ENCODE measurements at regions not wholly inside any gene's neighbourhood (a gene's known extent, or its start where the extent isn't known, plus 50 kb on each side); places are given as distances from the start of the nearest gene placed in this dataset.

DNA sequence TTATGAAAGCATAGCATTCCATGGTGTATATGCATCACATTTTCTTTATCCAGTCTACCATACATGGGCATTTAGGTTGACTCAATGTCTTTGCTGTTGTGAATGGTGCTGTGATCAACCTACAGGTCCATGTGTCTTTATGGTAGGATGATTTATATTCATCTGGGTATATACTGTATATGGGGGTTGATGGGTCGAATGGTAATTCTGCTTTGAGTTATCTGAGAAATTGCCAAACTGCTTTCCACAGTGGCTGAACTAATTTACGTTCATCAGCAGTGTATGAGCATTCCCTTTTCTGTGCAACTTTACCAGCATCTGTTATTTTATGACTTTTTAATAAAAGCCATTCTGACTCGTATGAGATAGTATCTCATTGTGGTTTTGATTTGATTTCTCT lies 662.4 kb upstream of the BCHE start:
- 63 to 67% methylated on average over 3 of the region's 3 CpGs for WGBS, 2 donors

DNA sequence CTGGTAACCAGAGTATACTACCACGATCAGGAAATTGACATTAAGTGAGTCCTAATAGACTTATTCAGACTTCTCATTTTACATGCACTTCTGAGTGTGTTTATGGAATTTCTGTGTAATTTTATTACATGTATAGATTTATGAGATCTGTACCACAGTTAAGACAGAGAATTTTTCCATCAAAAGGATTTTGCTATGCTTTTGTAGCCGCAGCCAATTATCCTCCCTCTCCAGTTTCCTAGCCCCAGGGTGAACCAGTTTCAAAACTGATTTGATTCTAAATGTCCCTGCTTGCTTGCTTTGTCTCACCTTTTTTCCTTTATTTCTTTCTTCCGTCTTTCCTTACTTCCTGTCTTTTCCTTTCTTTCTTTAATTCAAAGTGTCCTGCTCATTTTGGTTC lies 661.2 kb upstream of the BCHE start:
- Histone ChIP-seq H3K4me3 (no peak overlapping the region), H3K9me3 (no peaks in the 10 kb centered on the region), H3K4me1 (no peaks in the 10 kb centered on the region), H3K27ac (no peak overlapping the region), H3K36me3 (replicated peaks in 1 of 2; ENCODE audit: insufficient read depth in 1 of 2, low read depth in 2 of 2) (no peaks in the 10 kb centered on the region), H3K27me3 (no peaks in the 10 kb centered on the region)
- intact Hi-C loops (cut with DNase I) = no loop called here
- ATAC-seq (no peak), DNase-seq (no peak)
- 67 to 80% methylated on average over 3 of the region's 3 CpGs for WGBS, 2 donors
- TF ChIP-seq, protein P1, sequence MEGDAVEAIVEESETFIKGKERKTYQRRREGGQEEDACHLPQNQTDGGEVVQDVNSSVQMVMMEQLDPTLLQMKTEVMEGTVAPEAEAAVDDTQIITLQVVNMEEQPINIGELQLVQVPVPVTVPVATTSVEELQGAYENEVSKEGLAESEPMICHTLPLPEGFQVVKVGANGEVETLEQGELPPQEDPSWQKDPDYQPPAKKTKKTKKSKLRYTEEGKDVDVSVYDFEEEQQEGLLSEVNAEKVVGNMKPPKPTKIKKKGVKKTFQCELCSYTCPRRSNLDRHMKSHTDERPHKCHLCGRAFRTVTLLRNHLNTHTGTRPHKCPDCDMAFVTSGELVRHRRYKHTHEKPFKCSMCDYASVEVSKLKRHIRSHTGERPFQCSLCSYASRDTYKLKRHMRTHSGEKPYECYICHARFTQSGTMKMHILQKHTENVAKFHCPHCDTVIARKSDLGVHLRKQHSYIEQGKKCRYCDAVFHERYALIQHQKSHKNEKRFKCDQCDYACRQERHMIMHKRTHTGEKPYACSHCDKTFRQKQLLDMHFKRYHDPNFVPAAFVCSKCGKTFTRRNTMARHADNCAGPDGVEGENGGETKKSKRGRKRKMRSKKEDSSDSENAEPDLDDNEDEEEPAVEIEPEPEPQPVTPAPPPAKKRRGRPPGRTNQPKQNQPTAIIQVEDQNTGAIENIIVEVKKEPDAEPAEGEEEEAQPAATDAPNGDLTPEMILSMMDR (IDR thresholded peaks at IDR 0.05) = no peak
- TF ChIP-seq POLR2A (IDR thresholded peaks at IDR 0.05) = no peak

More for the DNA sequence above, 662.4 kb upstream of the BCHE start:
- ATAC-seq (no peak), DNase-seq (no peak)
- Histone ChIP-seq H3K4me1 (no peaks in the 10 kb centered on the region), H3K27ac (no peak overlapping the region), H3K4me3 (no peak overlapping the region), H3K36me3 (replicated peaks in 1 of 2; ENCODE audit: insufficient read depth in 1 of 2, low read depth in 2 of 2) (no peaks in the 10 kb centered on the region), H3K27me3 (no peaks in the 10 kb centered on the region), H3K9me3 (no peaks in the 10 kb centered on the region)
- intact Hi-C loops (cut with DNase I) = no loop called here
- TF ChIP-seq, protein P1 (IDR thresholded peaks at IDR 0.05) = no peak

DNA sequence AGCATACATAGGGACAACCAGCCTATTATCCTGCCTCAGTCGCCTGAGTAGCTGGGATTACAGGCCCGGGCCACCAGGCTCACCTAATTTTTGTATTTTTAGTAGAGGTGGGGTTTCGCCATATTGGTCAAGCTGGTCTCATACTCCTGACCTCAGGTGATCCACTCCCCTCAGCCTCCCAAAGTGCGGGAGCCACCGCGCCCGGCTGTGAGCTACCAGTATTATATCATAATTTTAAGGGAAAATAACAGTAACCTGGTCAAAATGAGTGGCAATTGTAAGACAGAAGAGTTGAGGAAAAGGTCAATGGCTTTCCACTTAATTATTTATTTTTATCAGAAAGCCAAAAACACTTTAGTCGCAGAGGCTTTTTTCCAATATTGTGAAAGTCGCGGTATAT lies 652.6 kb upstream of the BCHE start:
- no peaks in the 10 kb centered on the region for H3K4me1 ChIP-seq
- H3K27ac ChIP-seq = no peak overlapping the region
- WGBS, 2 donors = 94 to 98% methylated on average over 9 to 10 of the region's 10 CpGs
- no peaks in the 10 kb centered on the region for H3K9me3 ChIP-seq
- no peaks in the 10 kb centered on the region for H3K27me3 ChIP-seq
- no peak overlapping the region for H3K4me3 ChIP-seq
- TF ChIP-seq POLR2A (IDR thresholded peaks at IDR 0.05) = no peak
- TF ChIP-seq, protein P1 (IDR thresholded peaks at IDR 0.05) = no peak
- H3K36me3 ChIP-seq (replicated peaks in 1 of 2; ENCODE audit: insufficient read depth in 1 of 2, low read depth in 2 of 2) = no peaks in the 10 kb centered on the region
- no peak for ATAC-seq
- DNase-seq = no peak
- intact Hi-C loops (cut with DNase I) = no loop called here

DNA sequence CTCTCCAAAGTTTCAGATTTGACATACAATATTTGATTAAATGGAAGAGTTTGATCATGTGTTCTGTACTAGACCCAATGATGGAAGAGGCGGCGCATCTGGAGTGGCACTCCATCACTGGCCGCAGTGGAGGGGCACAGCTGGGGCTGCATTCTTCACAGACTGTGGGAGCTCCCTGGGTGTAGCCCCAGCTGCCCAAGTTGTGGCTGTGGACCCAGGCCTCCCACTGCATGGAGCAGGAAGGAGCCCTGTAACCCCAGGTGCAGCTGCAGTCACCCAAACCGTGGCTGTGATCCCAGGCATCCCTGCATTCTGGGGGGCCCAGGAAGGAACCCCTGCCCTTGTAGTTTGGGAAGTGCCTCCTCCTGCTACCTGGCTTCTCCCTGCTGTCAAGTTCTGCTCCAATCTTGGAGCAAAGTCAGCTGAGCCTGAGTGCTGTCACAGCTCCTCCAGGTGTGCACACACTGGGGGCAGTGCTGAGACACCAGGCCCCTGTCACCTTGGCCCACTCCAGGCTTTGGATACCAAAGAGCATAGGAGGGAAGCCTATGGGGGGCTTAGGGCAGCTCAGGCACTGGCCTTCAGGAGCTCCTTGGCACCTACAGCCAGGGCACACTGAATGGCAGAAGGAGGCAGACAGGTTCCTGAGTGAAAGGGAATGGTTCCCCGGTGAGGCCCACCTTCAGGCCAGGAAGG lies 651.9 kb upstream of the BCHE start:
- Histone ChIP-seq H3K27me3 (no peaks in the 10 kb centered on the region), H3K27ac (no peak overlapping the region), H3K9me3 (no peaks in the 10 kb centered on the region), H3K4me1 (no peaks in the 10 kb centered on the region), H3K4me3 (no peak overlapping the region), H3K36me3 (replicated peaks in 1 of 2; ENCODE audit: insufficient read depth in 1 of 2, low read depth in 2 of 2) (no peaks in the 10 kb centered on the region)
- intact Hi-C loops (cut with DNase I) = no loop called here
- no peak for TF ChIP-seq POLR2A (IDR thresholded peaks at IDR 0.05)
- TF ChIP-seq, protein P1 (IDR thresholded peaks at IDR 0.05) = no peak
- WGBS, 2 donors = 91 to 93% methylated on average over 4 to 5 of the region's 5 CpGs
- ATAC-seq = no peak
- DNase-seq = no peak

DNA sequence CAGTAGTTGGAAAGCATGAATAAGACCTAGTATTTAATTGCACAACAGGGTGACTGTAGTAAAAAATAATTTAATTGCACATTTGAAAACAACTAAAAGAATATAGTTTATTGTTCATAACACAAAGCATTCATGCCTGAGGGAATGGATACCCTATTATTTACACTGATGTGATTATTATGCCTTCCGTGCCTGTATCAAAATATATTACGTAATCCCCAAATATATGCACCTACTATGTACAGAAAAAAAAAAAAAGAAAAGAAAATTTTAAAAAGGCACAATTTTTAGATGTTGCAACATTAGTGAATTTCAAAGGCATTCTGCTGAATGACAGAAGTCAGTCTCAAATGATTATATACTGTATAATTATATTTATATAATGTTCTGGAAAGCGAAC lies 647.2 kb upstream of the BCHE start:
- intact Hi-C loops (cut with DNase I) = no loop called here
- DNase-seq (no peak), ATAC-seq (no peak)
- no peaks in the 10 kb centered on the region for H3K4me1 ChIP-seq
- H3K27ac ChIP-seq = no peak overlapping the region
- H3K9me3 ChIP-seq = no peaks in the 10 kb centered on the region
- TF ChIP-seq, protein P1 (IDR thresholded peaks at IDR 0.05) = no peak
- TF ChIP-seq POLR2A (IDR thresholded peaks at IDR 0.05) = no peak
- H3K4me3 ChIP-seq = no peak overlapping the region
- H3K36me3 ChIP-seq (replicated peaks in 1 of 2; ENCODE audit: insufficient read depth in 1 of 2, low read depth in 2 of 2) = no peaks in the 10 kb centered on the region
- 79 to 85% methylated on average over 3 of the region's 3 CpGs for WGBS, 2 donors
- H3K27me3 ChIP-seq = no peaks in the 10 kb centered on the region

All from body of pancreas (tissue), 4 donors.